ENCODE measurements at regions not wholly inside any gene's neighbourhood (a gene's known extent, or its start where the extent isn't known, plus 50 kb on each side); places are given as distances from the start of the nearest gene placed in this dataset.

- no peaks in the 10 kb centered on the region for H3K9me3 ChIP-seq
- H3K36me3 ChIP-seq = no peaks in the 10 kb centered on the region
- no peaks in the 10 kb centered on the region for H3K4me1 ChIP-seq
- no peaks in the 10 kb centered on the region for H3K27me3 ChIP-seq
- no peak overlapping the region for H3K4me3 ChIP-seq (replicated peaks in 1 of 3)
- intact Hi-C loops (cut with DNase I) = no loop called here
- TF ChIP-seq CTCF (IDR thresholded peaks at IDR 0.05) (no peak), POLR2A (IDR thresholded peaks at IDR 0.05) (no peak)
- no peak overlapping the region for H3K27ac ChIP-seq
- WGBS, 2 donors = 28 to 44% methylated on average over 2 of the region's 2 CpGs
- no peak for DNase-seq
These were observed 1720.2 kb upstream of the SEL1L start for GRCh38 chr14:83253870-83254269.

- WGBS, 2 donors = 89 to 96% methylated on average over 2 of the region's 2 CpGs
- Histone ChIP-seq H3K4me1 (no peaks in the 10 kb centered on the region), H3K27ac (no peak overlapping the region), H3K27me3 (no peaks in the 10 kb centered on the region), H3K9me3 (no peaks in the 10 kb centered on the region), H3K4me3 (replicated peaks in 1 of 3) (no peak overlapping the region), H3K36me3 (no peaks in the 10 kb centered on the region)
- no peak for DNase-seq
- intact Hi-C loops (cut with DNase I) = no loop called here
- TF ChIP-seq POLR2A (IDR thresholded peaks at IDR 0.05) (no peak), CTCF (IDR thresholded peaks at IDR 0.05) (no peak)
These were observed 1721.5 kb upstream of the SEL1L start for GRCh38 chr14:83255015-83255726.

GRCh38 chr14:83255727-83256090 is 1722.1 kb upstream of the SEL1L start:
- intact Hi-C loops (cut with DNase I) = no loop called here
- H3K9me3 ChIP-seq = no peaks in the 10 kb centered on the region
- no peaks in the 10 kb centered on the region for H3K4me1 ChIP-seq
- no peaks in the 10 kb centered on the region for H3K36me3 ChIP-seq
- no peaks in the 10 kb centered on the region for H3K27me3 ChIP-seq
- no peak overlapping the region for H3K4me3 ChIP-seq (replicated peaks in 1 of 3)
- TF ChIP-seq POLR2A (IDR thresholded peaks at IDR 0.05) = no peak
- no peak for TF ChIP-seq CTCF (IDR thresholded peaks at IDR 0.05)
- no peak for DNase-seq
- no peak overlapping the region for H3K27ac ChIP-seq
- WGBS, 2 donors = 82 to 97% methylated on average over 1 of the region's 1 CpG

- Histone ChIP-seq H3K4me1 (no peaks in the 10 kb centered on the region), H3K9me3 (no peaks in the 10 kb centered on the region), H3K4me3 (replicated peaks in 1 of 3) (no peak overlapping the region), H3K27ac (no peak overlapping the region), H3K27me3 (no peaks in the 10 kb centered on the region), H3K36me3 (no peaks in the 10 kb centered on the region)
- intact Hi-C loops (cut with DNase I) = no loop called here
- 66 to 69% methylated on average over 5 of the region's 5 CpGs for WGBS, 2 donors
- DNase-seq = no peak
- no peak for TF ChIP-seq POLR2A (IDR thresholded peaks at IDR 0.05)
- no peak for TF ChIP-seq CTCF (IDR thresholded peaks at IDR 0.05)
These were observed 1724.1 kb upstream of the SEL1L start for GRCh38 chr14:83257466-83258439.

- intact Hi-C loops (cut with DNase I) = no loop called here
- Histone ChIP-seq H3K36me3 (no peaks in the 10 kb centered on the region), H3K27ac (no peak overlapping the region), H3K27me3 (no peaks in the 10 kb centered on the region), H3K9me3 (no peaks in the 10 kb centered on the region), H3K4me3 (replicated peaks in 1 of 3) (no peak overlapping the region), H3K4me1 (no peaks in the 10 kb centered on the region)
- no peak for DNase-seq
- 95 to 97% methylated on average over 3 of the region's 3 CpGs for WGBS, 2 donors
- TF ChIP-seq POLR2A (IDR thresholded peaks at IDR 0.05) = no peak
- no peak for TF ChIP-seq CTCF (IDR thresholded peaks at IDR 0.05)
These were observed 1727.1 kb upstream of the SEL1L start for GRCh38 chr14:83260751-83261150.
